Transverse colon (tissue), 4 donors: ENCODE measurements at regions not wholly inside any gene's neighbourhood (a gene's known extent, or its start where the extent isn't known, plus 50 kb on each side); places are given as distances from the start of the nearest gene placed in this dataset.

ENCODE experiments used
- EP300 ChIP-seq: sonication (generic); formaldehyde crosslinking; IDR thresholded peaks from one replicate; pipeline ENCODE4 v1.6.1; 2017; ENCODE audit warnings: antibody characterized with exemption, low read depth
- POLR2A ChIP-seq: fragments of 450-650 bp; IDR thresholded peaks from one replicate; pipeline ENCODE4 v1.6.1; 2016; ENCODE audit warnings: antibody characterized with exemption, mild to moderate bottlenecking, moderate library complexity
- POLR2AphosphoS5 ChIP-seq, 3 donors: sonication (generic); formaldehyde crosslinking; IDR thresholded peaks; one replicate each; pipeline ENCODE4 v1.6.1; 2016; ENCODE audit warnings: antibody characterized with exemption in 3 of 3
- TF ChIP-seq, protein P1 (sequence below), 5 experiments: fragments of 200-600 bp in 3 of 5; fragments of 450-650 bp in 2 of 5; sonication (generic) in 3 of 5; IDR thresholded peaks; 1 replicate in 2 of 5; 2 replicates in 3 of 5; pipeline ENCODE4 v1.5.1; 2016 to 2017; ENCODE audit warnings: antibody characterized with exemption in 5 of 5, inconsistent platforms in 3 of 5, mild to moderate bottlenecking in 2 of 5, moderate library complexity in 1 of 5

DNA sequence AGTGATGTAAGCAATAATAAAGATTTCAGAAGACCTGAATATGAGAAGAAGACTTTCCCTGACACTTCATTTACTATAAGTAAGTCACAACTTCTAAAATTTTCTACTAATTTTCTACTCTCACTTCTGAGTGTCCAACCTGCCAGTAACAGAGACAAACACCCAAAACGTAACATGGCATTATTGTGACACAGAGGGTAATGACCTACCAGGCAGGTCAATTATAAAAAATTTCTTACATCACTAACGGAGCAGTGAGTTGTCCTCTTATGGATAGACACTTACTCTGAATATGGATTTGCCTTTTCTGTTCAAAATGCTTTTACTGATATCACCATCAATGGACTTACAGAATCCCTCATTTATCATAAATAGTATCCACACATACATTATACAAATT lies 405.9 kb upstream of the MAGEB16 start:
- TF ChIP-seq POLR2AphosphoS5 (IDR thresholded peaks at IDR 0.05) (no peak), POLR2A (no peak), EP300 (no peak)
- TF ChIP-seq, protein P1, sequence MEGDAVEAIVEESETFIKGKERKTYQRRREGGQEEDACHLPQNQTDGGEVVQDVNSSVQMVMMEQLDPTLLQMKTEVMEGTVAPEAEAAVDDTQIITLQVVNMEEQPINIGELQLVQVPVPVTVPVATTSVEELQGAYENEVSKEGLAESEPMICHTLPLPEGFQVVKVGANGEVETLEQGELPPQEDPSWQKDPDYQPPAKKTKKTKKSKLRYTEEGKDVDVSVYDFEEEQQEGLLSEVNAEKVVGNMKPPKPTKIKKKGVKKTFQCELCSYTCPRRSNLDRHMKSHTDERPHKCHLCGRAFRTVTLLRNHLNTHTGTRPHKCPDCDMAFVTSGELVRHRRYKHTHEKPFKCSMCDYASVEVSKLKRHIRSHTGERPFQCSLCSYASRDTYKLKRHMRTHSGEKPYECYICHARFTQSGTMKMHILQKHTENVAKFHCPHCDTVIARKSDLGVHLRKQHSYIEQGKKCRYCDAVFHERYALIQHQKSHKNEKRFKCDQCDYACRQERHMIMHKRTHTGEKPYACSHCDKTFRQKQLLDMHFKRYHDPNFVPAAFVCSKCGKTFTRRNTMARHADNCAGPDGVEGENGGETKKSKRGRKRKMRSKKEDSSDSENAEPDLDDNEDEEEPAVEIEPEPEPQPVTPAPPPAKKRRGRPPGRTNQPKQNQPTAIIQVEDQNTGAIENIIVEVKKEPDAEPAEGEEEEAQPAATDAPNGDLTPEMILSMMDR (IDR thresholded peaks at IDR 0.05), result no peak
